HG02981 (cell line): ENCODE measurements at regions not wholly inside any gene's neighbourhood (a gene's known extent, or its start where the extent isn't known, plus 50 kb on each side); places are given as distances from the start of the nearest gene placed in this dataset.
"Not testable (repeated sequence)": the region's sequence is repeated elsewhere in the genome, so short reads cannot be mapped to it uniquely, and the experiment has no call there.

Source experiments
- ATAC-seq: cut with Tn5 transposase; IDR thresholded peaks from one replicate; pipeline ENCODE4 v1.9.1; 2021; ENCODE audit warnings: mild to moderate bottlenecking, moderate library complexity; ENCODE audit not compliant: unreplicated experiment

DNA sequence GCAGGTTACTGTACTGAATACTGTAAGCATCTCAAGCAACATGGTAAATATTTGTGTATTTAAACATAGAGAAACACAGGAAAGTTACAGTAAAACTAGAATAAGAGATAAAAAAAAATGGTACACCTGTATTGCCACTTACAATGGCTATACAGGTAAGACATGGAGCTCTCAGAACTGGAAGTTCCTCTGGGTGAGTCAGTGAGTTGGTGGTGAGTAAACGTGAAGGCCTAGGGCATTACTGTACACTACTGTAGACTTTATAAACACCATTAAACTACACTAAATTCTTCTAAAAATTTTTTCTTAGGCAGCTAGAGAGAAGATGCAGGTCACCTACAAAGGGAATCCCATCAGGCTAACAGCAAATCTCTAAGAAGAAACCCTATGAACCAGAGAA is 872.9 kb downstream of the TAF11L14 start:
- ATAC-seq = no peak

- ATAC-seq = no peak
Observed at GRCh38 chr5:18517641-18518380, 883.6 kb downstream of the TAF11L14 start.

- ATAC-seq = no peak
Observed at GRCh38 chr5:18523380-18523779, 889.1 kb downstream of the TAF11L14 start.

DNA sequence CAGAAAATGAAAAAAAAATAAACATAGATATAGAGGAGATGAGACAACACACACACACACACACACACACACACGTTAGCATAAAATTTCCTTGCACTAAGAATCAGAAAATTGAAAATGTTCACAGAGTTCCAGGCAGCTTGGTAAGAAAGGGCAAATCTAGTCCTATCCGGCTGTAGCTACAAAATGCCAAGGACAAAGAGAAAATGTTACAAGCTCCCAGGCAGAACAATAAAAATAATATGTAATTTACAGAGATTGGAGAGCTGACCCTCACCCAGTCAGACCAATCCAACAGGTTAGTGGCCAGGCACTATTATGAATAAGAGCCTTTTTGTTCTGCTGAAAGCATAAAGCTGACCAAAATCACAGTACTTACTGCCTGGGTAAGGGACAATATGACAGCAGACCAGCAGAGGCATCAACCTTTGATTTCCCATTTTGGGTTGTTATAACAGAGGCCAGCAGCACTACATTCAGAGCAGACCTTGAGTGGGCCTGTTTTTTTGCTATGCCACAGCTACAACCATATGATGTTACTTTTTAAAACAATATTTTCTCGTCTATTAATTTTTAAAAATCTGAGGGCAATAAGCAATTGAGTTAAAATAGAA is 892.6 kb downstream of the TAF11L14 start:
- no peak for ATAC-seq

DNA sequence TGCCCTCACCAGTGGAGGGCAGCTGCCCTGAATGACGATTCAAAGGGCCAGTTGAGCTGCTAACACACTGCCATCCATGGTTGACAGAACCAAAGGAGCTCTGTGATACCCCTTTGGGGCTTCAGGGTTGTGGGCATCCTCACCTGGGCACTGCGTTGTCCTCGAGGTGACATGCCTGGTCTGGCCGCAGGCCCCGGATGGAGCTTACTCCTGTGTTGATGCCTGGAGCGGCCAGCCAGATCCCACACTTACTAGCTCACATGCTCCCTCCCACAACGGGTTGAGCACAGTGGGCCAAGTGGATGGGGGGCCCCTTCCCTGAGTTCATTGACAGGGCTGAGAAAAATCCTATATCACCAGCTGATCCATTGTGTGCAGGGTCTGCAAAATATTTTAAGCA is 898.9 kb downstream of the TAF11L14 start:
- no peak for ATAC-seq

DNA sequence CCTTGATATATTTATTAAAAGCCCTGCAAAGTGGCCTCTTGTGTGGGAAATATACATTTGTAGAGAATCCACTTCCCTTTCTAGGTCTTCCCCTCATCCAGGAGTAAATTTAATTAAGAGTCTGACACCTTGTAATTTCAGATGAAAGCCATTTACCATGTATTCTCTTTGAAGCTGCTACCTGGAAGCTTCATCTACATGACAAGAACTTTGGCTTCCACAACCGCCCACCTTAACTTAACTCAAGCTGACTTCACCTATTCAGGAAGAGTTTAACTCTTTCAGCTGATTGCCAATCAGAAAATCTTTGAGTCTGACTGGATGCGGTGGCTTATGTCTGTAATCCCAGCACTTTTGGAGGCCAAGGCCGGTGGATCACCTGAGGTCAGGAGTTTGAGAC is 899.9 kb downstream of the TAF11L14 start:
- no peak for ATAC-seq

GRCh38 chr5:18535753-18536152 is 901.5 kb downstream of the TAF11L14 start:
- not testable (repeated sequence) for ATAC-seq

DNA sequence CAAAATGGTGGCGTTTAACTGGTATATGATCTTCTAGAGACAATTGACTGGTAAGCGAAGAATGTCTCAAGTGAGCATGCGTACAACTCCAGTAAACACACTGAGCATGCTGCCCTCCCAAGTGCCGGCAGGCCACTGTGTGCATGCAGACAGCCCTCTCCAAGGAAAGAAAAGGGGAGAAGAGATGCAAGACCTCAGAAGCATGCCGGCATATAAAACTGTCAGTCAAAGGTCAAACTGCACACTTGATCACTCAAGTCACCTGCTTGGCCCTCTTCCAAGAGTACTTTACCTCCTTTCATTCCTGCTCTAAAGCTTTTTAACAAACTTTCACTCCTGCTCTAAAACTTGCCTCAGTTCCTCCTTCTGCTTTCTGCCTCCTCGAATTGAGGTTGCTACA is 910.2 kb downstream of the TAF11L14 start:
- ATAC-seq = no peak

DNA sequence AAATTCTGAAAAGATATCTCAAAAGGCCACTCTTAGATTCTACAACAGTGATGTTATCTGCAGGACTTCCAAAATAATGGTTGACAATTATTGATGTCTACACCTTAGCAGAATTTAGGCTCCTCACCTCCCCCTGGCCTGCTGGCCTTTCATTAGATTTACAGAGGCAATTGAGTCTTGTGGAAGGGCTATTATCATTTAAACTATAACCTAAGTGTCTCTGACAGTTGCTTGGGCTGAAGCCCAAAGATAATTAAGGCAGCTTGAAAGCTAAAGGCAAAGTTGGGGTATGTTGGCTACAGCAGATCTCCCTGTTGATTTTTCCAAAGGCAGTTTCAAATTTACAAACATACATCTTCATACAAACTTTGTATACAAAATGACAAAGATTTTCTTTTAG is 912.3 kb downstream of the TAF11L14 start:
- no peak for ATAC-seq

DNA sequence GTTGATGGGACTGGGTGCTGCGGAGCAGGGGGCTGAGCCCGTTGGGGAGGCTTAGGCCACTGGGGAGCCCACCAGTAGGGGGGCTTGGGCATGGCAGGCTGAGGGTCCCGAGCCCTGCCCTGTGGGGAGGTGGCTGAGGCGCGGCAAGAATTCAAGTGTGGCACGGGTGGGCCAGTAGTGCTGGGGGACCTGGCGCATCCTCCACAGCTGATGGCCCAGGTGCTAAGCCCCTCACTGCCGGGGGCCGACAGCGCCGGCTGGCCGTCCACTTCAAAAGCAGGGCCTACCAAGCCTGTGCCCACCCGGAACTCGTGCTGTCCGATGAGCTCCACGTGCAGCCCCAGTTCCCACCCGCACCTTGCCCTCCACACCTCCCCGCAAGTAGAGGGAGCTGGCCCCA is 917.5 kb downstream of the TAF11L14 start:
- ATAC-seq = no peak

- ATAC-seq = no peak
Observed at GRCh38 chr5:18553269-18553668, 919.0 kb downstream of the TAF11L14 start.

DNA sequence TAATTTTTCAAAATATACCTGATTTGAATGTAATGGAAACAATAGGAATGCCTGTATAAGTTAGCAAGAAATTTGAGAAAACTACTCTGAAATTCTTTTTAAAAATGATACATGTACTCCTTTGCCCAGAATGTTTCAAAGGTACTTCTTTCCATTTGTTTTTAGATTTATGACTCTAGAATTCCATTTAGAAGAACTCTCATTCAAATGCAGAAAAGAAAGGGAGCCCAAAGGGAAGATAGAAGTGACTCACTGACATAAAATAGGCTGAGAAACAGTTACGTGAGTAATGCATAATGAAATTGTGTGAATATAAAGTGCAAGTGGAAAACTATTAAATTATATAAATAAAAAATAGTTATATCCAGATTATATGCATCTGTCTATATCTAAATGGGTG is 926.3 kb downstream of the TAF11L14 start:
- ATAC-seq = no peak

GRCh38 chr5:18563853-18564252 is 929.6 kb downstream of the TAF11L14 start:
- ATAC-seq = no peak

DNA sequence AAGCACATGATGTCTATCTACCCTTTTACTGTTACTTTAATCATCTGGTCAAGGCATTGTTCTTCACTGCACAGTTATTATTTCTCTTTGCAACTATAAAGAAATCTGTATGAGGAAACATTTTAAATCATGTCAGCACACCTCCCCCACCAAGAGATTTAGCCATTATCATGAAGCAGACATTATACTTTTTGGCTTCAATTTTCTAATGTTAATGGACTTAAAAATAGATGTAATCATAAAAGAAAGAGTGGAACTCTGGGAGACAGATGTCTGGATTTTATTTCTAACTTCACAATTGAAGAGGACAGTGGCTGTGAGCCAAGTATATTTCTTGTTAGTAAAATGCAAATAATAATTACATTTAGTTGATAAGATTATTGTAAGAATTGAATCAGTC is 932.4 kb downstream of the TAF11L14 start:
- ATAC-seq = no peak

DNA sequence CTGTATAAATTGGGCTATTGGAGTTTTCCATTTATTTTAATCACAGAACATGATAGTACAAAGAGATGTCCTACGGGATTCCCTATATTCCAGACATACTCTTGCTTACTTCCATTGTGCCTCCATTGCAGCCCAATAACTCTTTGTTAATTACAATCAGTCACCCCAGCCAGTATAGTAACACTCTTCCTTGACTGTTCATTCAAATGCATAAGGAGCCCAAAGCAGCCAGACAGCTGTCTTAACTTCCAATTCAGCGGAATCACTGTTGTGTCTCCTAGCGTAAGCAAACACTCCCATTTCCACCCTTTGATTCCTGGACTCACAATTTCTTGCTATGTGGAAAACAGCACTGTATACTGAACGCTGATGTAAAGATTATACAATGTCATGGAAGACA is 942.3 kb downstream of the TAF11L14 start:
- ATAC-seq = no peak

DNA sequence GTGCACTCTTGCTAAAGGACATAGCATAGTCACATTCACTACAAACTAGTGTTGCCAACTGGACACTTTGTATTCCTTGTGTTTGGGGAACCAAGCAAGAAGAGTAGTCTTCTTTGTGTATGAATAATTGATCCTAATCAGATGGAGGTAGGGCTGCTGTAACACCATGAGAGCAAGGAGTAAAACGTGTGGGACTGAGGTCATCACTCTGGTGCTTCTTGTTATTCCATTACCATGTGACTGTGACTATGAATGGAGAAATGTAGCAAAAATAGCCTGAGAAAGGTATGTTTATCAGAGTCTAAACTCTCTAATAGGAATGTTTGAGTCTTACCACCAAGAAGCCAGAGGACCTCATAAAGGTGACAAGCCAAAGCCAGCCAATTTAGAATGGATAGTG is 966.9 kb downstream of the TAF11L14 start:
- no peak for ATAC-seq

GRCh38 chr5:18602402-18602801 is 968.1 kb downstream of the TAF11L14 start:
- no peak for ATAC-seq

DNA sequence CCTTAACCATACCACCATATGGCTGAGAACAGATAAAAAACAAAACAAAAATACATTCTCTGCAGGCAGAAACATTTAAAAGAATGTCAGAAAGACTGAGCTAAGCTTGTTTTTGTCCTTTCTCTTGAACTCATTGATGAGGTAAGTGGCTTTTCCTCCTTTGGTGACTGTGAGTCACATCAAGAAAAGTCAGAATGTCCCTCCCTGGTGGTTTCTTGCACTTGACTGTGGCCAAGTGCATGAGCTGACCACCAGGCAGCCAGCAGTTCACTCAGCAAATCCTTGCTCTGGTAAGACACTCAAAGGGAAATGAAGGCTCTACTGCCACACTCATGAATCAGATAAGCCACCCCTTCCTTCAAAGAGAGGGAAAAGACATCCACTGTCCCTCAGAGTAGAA is 970.9 kb downstream of the TAF11L14 start:
- no peak for ATAC-seq

GRCh38 chr5:18607570-18607969 is 973.3 kb downstream of the TAF11L14 start:
- ATAC-seq = no peak

DNA sequence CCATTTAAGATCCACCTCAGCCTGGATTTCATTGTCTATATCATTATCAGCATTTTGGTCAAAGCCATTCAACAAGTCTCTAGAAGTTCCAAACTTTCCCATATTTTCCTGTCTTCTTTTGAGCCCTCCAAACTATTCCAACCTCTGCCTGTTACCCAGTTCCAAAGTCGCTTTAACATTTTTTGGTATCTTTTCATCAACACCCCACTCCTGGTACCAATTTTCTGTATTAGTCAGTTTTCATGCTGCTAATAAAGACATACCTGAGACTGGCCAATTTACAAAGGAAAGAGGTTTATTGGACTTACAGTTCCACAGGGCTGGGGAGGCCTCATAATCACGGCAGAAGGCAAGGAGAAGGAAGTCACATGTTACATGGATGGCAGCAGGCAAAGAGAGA is 982.9 kb downstream of the TAF11L14 start:
- not testable (repeated sequence) for ATAC-seq

- no peak for ATAC-seq
Observed at GRCh38 chr5:18630458-18631045, 996.3 kb downstream of the TAF11L14 start.
